HepG2 (cell line): ENCODE measurements at regions not wholly inside any gene's neighbourhood (a gene's known extent, or its start where the extent isn't known, plus 50 kb on each side); places are given as distances from the start of the nearest gene placed in this dataset.

Experiments used
- FOXO1 ChIP-seq: sonication (generic); formaldehyde crosslinking; IDR thresholded peaks from 2 replicates; pipeline ENCODE4 v1.4.0; 2020; ENCODE audit warnings: missing genetic modification reagents
- LRRFIP1 ChIP-seq: sonication (generic); formaldehyde crosslinking; conservative IDR thresholded peaks from 2 replicates; pipeline ENCODE4 v1.4.0; 2020; ENCODE audit warnings: missing genetic modification reagents
- MED8 ChIP-seq: sonication (generic); formaldehyde crosslinking; IDR thresholded peaks from 2 replicates; pipeline ENCODE4 v1.8.1; 2023; ENCODE audit warnings: mild to moderate bottlenecking, missing genetic modification reagents; ENCODE audit not compliant: insufficient replicate concordance
- PRDM10 ChIP-seq: sonication (generic); formaldehyde crosslinking; IDR thresholded peaks from 2 replicates; pipeline ENCODE4 v1.4.0; 2020; ENCODE audit warnings: low read depth, missing genetic modification reagents
- ZNF281 ChIP-seq: sonication (generic); formaldehyde crosslinking; IDR thresholded peaks from 2 replicates; pipeline ENCODE4 v1.4.0; 2020; ENCODE audit warnings: missing genetic modification reagents, borderline replicate concordance
- ZNF570 ChIP-seq: sonication (generic); formaldehyde crosslinking; IDR thresholded peaks from 2 replicates; pipeline ENCODE4 v1.4.0; 2020; ENCODE audit warnings: mild to moderate bottlenecking, missing genetic modification reagents, borderline replicate concordance
- ZNF761 ChIP-seq: sonication (generic); formaldehyde crosslinking; conservative IDR thresholded peaks from 2 replicates; pipeline ENCODE4 v1.4.0; 2020; ENCODE audit warnings: mild to moderate bottlenecking, missing genetic modification reagents
- ZNF773 ChIP-seq: sonication (generic); formaldehyde crosslinking; IDR thresholded peaks from 2 replicates; pipeline ENCODE4 v1.4.0; 2020; ENCODE audit warnings: missing genetic modification reagents, borderline replicate concordance
- ZNF879 ChIP-seq: sonication (generic); formaldehyde crosslinking; IDR thresholded peaks from 2 replicates; pipeline ENCODE4 v1.8.1; 2023; ENCODE audit warnings: missing genetic modification reagents
- TF ChIP-seq, protein P1 (sequence below): sonication (generic); formaldehyde crosslinking; IDR thresholded peaks from 2 replicates; pipeline ENCODE4 v1.5.0; 2020; ENCODE audit warnings: mild to moderate bottlenecking, missing genetic modification reagents
- TF ChIP-seq, protein P2 (sequence below): sonication (generic); formaldehyde crosslinking; IDR thresholded peaks from 2 replicates; pipeline ENCODE4 v1.9.0; 2021; ENCODE audit warnings: missing genetic modification reagents, mild to moderate bottlenecking, borderline replicate concordance
- TF ChIP-seq, protein P3 (sequence below): sonication (generic); formaldehyde crosslinking; IDR thresholded peaks from 2 replicates; pipeline ENCODE4 v1.4.0; 2020; ENCODE audit warnings: low read depth, mild to moderate bottlenecking, missing genetic modification reagents

- TF ChIP-seq, protein P1, sequence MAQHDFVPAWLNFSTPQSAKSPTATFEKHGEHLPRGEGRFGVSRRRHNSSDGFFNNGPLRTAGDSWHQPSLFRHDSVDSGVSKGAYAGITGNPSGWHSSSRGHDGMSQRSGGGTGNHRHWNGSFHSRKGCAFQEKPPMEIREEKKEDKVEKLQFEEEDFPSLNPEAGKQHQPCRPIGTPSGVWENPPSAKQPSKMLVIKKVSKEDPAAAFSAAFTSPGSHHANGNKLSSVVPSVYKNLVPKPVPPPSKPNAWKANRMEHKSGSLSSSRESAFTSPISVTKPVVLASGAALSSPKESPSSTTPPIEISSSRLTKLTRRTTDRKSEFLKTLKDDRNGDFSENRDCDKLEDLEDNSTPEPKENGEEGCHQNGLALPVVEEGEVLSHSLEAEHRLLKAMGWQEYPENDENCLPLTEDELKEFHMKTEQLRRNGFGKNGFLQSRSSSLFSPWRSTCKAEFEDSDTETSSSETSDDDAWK (CRISPR knock-in tag): no peak
- TF ChIP-seq, protein P2, sequence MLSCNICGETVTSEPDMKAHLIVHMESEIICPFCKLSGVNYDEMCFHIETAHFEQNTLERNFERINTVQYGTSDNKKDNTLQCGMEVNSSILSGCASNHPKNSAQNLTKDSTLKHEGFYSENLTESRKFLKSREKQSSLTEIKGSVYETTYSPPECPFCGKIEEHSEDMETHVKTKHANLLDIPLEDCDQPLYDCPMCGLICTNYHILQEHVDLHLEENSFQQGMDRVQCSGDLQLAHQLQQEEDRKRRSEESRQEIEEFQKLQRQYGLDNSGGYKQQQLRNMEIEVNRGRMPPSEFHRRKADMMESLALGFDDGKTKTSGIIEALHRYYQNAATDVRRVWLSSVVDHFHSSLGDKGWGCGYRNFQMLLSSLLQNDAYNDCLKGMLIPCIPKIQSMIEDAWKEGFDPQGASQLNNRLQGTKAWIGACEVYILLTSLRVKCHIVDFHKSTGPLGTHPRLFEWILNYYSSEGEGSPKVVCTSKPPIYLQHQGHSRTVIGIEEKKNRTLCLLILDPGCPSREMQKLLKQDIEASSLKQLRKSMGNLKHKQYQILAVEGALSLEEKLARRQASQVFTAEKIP (CRISPR knock-in tag): no peak
- TF ChIP-seq ZNF761: no peak; the same call in 1 of the 2 replicates
- TF ChIP-seq ZNF281 (CRISPR knock-in tag): peak; percentile 54; the same call in 1 of the 2 replicates
- 0 out of 2 replicates have a peak, but pooled peaks have one; percentile 37 for TF ChIP-seq PRDM10 (CRISPR knock-in tag)
- peak; percentile 99 for TF ChIP-seq MED8 (CRISPR knock-in tag)
- peak; percentile 83 for TF ChIP-seq FOXO1 (CRISPR knock-in tag)
- no peak for TF ChIP-seq ZNF773 (CRISPR knock-in tag)
- TF ChIP-seq, protein P3, sequence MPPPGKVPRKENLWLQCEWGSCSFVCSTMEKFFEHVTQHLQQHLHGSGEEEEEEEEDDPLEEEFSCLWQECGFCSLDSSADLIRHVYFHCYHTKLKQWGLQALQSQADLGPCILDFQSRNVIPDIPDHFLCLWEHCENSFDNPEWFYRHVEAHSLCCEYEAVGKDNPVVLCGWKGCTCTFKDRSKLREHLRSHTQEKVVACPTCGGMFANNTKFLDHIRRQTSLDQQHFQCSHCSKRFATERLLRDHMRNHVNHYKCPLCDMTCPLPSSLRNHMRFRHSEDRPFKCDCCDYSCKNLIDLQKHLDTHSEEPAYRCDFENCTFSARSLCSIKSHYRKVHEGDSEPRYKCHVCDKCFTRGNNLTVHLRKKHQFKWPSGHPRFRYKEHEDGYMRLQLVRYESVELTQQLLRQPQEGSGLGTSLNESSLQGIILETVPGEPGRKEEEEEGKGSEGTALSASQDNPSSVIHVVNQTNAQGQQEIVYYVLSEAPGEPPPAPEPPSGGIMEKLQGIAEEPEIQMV (CRISPR knock-in tag): 0 out of 2 replicates have a peak, but pooled peaks have one; percentile 68
- no peak for TF ChIP-seq LRRFIP1 (CRISPR knock-in tag)
- TF ChIP-seq ZNF879 (CRISPR knock-in tag): no peak
- no peak for TF ChIP-seq ZNF570 (CRISPR knock-in tag)
Observed at GRCh38 chr2:8138923-8139667, 542.8 kb upstream of the ID2 start (continued).
